ENCODE measurements at regions not wholly inside any gene's neighbourhood (a gene's known extent, or its start where the extent isn't known, plus 50 kb on each side); places are given as distances from the start of the nearest gene placed in this dataset.

GRCh38 chr16:11449716-11450115 lies 104.5 kb downstream of the RMI2 start:
- H3K4me1 ChIP-seq: peaks cover 3 to 7% of the 10 kb centered on the region in 2 donors
- no peak overlapping the region for H3K4me3 ChIP-seq
- H3K27ac ChIP-seq: no peak overlapping the region
- DNase-seq (ENCODE audit: low spot score in 2 of 2): no peak
- H3K9me3 ChIP-seq: no peaks in the 10 kb centered on the region
- no peaks in the 10 kb centered on the region for H3K36me3 ChIP-seq
- H3K27me3 ChIP-seq: no peaks in the 10 kb centered on the region
- no peak for TF ChIP-seq CTCF (IDR thresholded peaks at IDR 0.05)
- intact Hi-C loops (cut with DNase I): no loop called here

- Histone ChIP-seq H3K4me3 (no peak overlapping the region), H3K4me1 (peaks cover 3 to 7% of the 10 kb centered on the region in 2 donors), H3K36me3 (no peaks in the 10 kb centered on the region), H3K27ac (no peak overlapping the region), H3K9me3 (no peaks in the 10 kb centered on the region), H3K27me3 (no peaks in the 10 kb centered on the region)
- no peak for DNase-seq (ENCODE audit: low spot score in 2 of 2)
- no peak for TF ChIP-seq CTCF (IDR thresholded peaks at IDR 0.05)
- intact Hi-C loops (cut with DNase I): no loop called here
These were observed 104.9 kb downstream of the RMI2 start for GRCh38 chr16:11450136-11450535.

- Histone ChIP-seq H3K36me3 (no peaks in the 10 kb centered on the region), H3K9me3 (no peaks in the 10 kb centered on the region), H3K4me3 (no peak overlapping the region), H3K27ac (peak overlapping the region; percentile 84 to 91), H3K27me3 (no peaks in the 10 kb centered on the region), H3K4me1 (peaks cover 3 to 7% of the 10 kb centered on the region in 2 donors)
- intact Hi-C loops (cut with DNase I): no loop called here
- no peak for DNase-seq (ENCODE audit: low spot score in 2 of 2)
- TF ChIP-seq CTCF (IDR thresholded peaks at IDR 0.05): no peak
These were observed 107.0 kb downstream of the RMI2 start for GRCh38 chr16:11452298-11452697.

GRCh38 chr16:11452746-11453389 lies 107.6 kb downstream of the RMI2 start:
- intact Hi-C loops (cut with DNase I): no loop called here
- DNase-seq (ENCODE audit: low spot score in 2 of 2): no peak

GRCh38 chr16:11456741-11457140 lies 111.5 kb downstream of the RMI2 start:
- Histone ChIP-seq H3K4me3 (no peak overlapping the region), H3K36me3 (no peaks in the 10 kb centered on the region), H3K27ac (no peak overlapping the region), H3K4me1 (peaks cover 3 to 7% of the 10 kb centered on the region in 2 donors), H3K9me3 (no peaks in the 10 kb centered on the region), H3K27me3 (no peaks in the 10 kb centered on the region)
- no peak for TF ChIP-seq CTCF (IDR thresholded peaks at IDR 0.05)
- DNase-seq (ENCODE audit: low spot score in 2 of 2): no peak
- intact Hi-C loops (cut with DNase I): no loop called here

More at GRCh38 chr16:11452746-11453389, 107.6 kb downstream of the RMI2 start:
- no peaks in the 10 kb centered on the region for H3K9me3 ChIP-seq
- H3K4me3 ChIP-seq: peak overlapping the region in 1 of 2 donors; percentile 14
- H3K4me1 ChIP-seq: peaks cover 3 to 7% of the 10 kb centered on the region in 2 donors
- no peaks in the 10 kb centered on the region for H3K27me3 ChIP-seq
- peak overlapping the region; percentile 84 to 91 for H3K27ac ChIP-seq
- no peaks in the 10 kb centered on the region for H3K36me3 ChIP-seq
- no peak for TF ChIP-seq CTCF (IDR thresholded peaks at IDR 0.05)

- no peaks in the 10 kb centered on the region for H3K9me3 ChIP-seq
- no peak for TF ChIP-seq CTCF (IDR thresholded peaks at IDR 0.05)
- H3K4me3 ChIP-seq: no peak overlapping the region
- H3K4me1 ChIP-seq: no peaks in the 10 kb centered on the region
- H3K27ac ChIP-seq: no peak overlapping the region
- no peaks in the 10 kb centered on the region for H3K36me3 ChIP-seq
- DNase-seq (ENCODE audit: low spot score in 2 of 2): no peak
- no peaks in the 10 kb centered on the region for H3K27me3 ChIP-seq
- intact Hi-C loops (cut with DNase I): no loop called here
These were observed 114.5 kb downstream of the RMI2 start for GRCh38 chr16:11459722-11460121.

Measured in ascending aorta (tissue), 2 donors.